Superior temporal gyrus (tissue), 1 donor: ENCODE measurements at regions not wholly inside any gene's neighbourhood (a gene's known extent, or its start where the extent isn't known, plus 50 kb on each side); places are given as distances from the start of the nearest gene placed in this dataset.

Source experiments
- DNase-seq: peaks from one replicate; pipeline ENCODE4 v3.0.0-alpha.2; 2016; ENCODE audit errors: extremely low spot score

GRCh38 chr5:145204743-145205142, 630.4 kb downstream of the PRELID2 start:
- DNase-seq, result no peak

- DNase-seq, result no peak
Measured at GRCh38 chr5:145203193-145203592, 631.9 kb downstream of the PRELID2 start.

- DNase-seq, result peak; percentile 25
Measured at GRCh38 chr5:145198525-145199260, 636.4 kb downstream of the PRELID2 start.

GRCh38 chr5:145189746-145190145, 645.4 kb downstream of the PRELID2 start:
- no peak for DNase-seq

GRCh38 chr5:145180371-145180770, 654.8 kb downstream of the PRELID2 start:
- no peak for DNase-seq

- DNase-seq, result no peak
Measured at GRCh38 chr5:145178641-145179523, 656.3 kb downstream of the PRELID2 start.

GRCh38 chr5:145176041-145176440, 659.1 kb downstream of the PRELID2 start:
- no peak for DNase-seq

- no peak for DNase-seq
Measured at GRCh38 chr5:145166110-145166509, 669.0 kb downstream of the PRELID2 start.

GRCh38 chr5:145163876-145164275, 671.3 kb downstream of the PRELID2 start:
- no peak for DNase-seq

- DNase-seq, result no peak
Measured at GRCh38 chr5:145162626-145163025, 672.5 kb downstream of the PRELID2 start.

- DNase-seq, result no peak
Measured at GRCh38 chr5:145161391-145161790, 673.8 kb downstream of the PRELID2 start.

- no peak for DNase-seq
Measured at GRCh38 chr5:145160679-145161078, 674.5 kb downstream of the PRELID2 start.

GRCh38 chr5:145158730-145159129, 676.4 kb downstream of the PRELID2 start:
- peak; percentile 28 for DNase-seq

- DNase-seq, result peak; percentile 63
Measured at GRCh38 chr5:145157841-145158240, 677.3 kb downstream of the PRELID2 start.

- no peak for DNase-seq
Measured at GRCh38 chr5:145141534-145141933, 693.6 kb downstream of the PRELID2 start.

- no peak for DNase-seq
Measured at GRCh38 chr5:145130996-145131395, 704.1 kb downstream of the PRELID2 start.

- DNase-seq, result no peak
Measured at GRCh38 chr5:145129797-145130196, 705.3 kb downstream of the PRELID2 start.

GRCh38 chr5:145124806-145125205, 710.3 kb downstream of the PRELID2 start:
- no peak for DNase-seq

- no peak for DNase-seq
Measured at GRCh38 chr5:145118611-145119010, 716.5 kb downstream of the PRELID2 start.

- no peak for DNase-seq
Measured at GRCh38 chr5:145118127-145118526, 717.0 kb downstream of the PRELID2 start.

- DNase-seq, result no peak
Measured at GRCh38 chr5:145117285-145117684, 717.9 kb downstream of the PRELID2 start.

- DNase-seq, result no peak
Measured at GRCh38 chr5:145111420-145111819, 723.7 kb downstream of the PRELID2 start.

GRCh38 chr5:145110834-145111233, 724.3 kb downstream of the PRELID2 start:
- DNase-seq, result no peak
